ENCODE measurements at regions not wholly inside any gene's neighbourhood (a gene's known extent, or its start where the extent isn't known, plus 50 kb on each side); places are given as distances from the start of the nearest gene placed in this dataset.

GRCh38 chr14:61925043-61925442, 162.8 kb downstream of the SNAPC1 start:
- H3K27ac ChIP-seq = no peak overlapping the region
- H3K27me3 ChIP-seq = no peaks in the 10 kb centered on the region
- no peak for DNase-seq
- 25% methylated on average over 5 of the region's 5 CpGs for WGBS (ENCODE audit: insufficient coverage, low coverage, low lambda C conversion rate, missing lambda C conversion rate)
- no peaks in the 10 kb centered on the region for H3K36me3 ChIP-seq
- intact Hi-C loops (cut with DNase I) = no loop called here
- H3K4me3 ChIP-seq = no peak overlapping the region
- peaks cover 0 to 12% (median 0%) of the 10 kb centered on the region in 4 donors for H3K4me1 ChIP-seq
- peak in 2 of 4 donors; percentile 28 to 62 for ATAC-seq
- no peaks in the 10 kb centered on the region for H3K9me3 ChIP-seq
- TF ChIP-seq CTCF (IDR thresholded peaks at IDR 0.05) = no peak

- Histone ChIP-seq H3K36me3 (no peaks in the 10 kb centered on the region), H3K4me3 (no peak overlapping the region), H3K9me3 (no peaks in the 10 kb centered on the region), H3K4me1 (peaks cover 0 to 12% (median 0%) of the 10 kb centered on the region in 4 donors), H3K27me3 (no peaks in the 10 kb centered on the region), H3K27ac (no peak overlapping the region)
- ATAC-seq (peak in 1 of 4 donors; percentile 51), DNase-seq (no peak)
- TF ChIP-seq POLR2A (IDR thresholded peaks at IDR 0.05) (no peak), CTCF (IDR thresholded peaks at IDR 0.05) (no peak)
- intact Hi-C loops (cut with DNase I) = no loop called here
- WGBS (ENCODE audit: insufficient coverage, low coverage, low lambda C conversion rate, missing lambda C conversion rate) = 89% methylated on average over 1 of the region's 1 CpG
Observed at GRCh38 chr14:61925732-61926435, 163.7 kb downstream of the SNAPC1 start.

GRCh38 chr14:61927060-61927459, 164.8 kb downstream of the SNAPC1 start:
- no peaks in the 10 kb centered on the region for H3K27me3 ChIP-seq
- DNase-seq = no peak
- no peaks in the 10 kb centered on the region for H3K36me3 ChIP-seq
- TF ChIP-seq POLR2A (IDR thresholded peaks at IDR 0.05) = no peak
- no peak for TF ChIP-seq CTCF (IDR thresholded peaks at IDR 0.05)
- H3K9me3 ChIP-seq = no peaks in the 10 kb centered on the region
- no peak overlapping the region for H3K27ac ChIP-seq
- WGBS (ENCODE audit: insufficient coverage, low coverage, low lambda C conversion rate, missing lambda C conversion rate) = 60% methylated on average over 1 of the region's 1 CpG
- H3K4me3 ChIP-seq = no peak overlapping the region
- intact Hi-C loops (cut with DNase I) = no loop called here
- no peak for ATAC-seq
- H3K4me1 ChIP-seq = peaks cover 0 to 12% (median 0%) of the 10 kb centered on the region in 4 donors

- H3K27me3 ChIP-seq = no peaks in the 10 kb centered on the region
- ATAC-seq (no peak), DNase-seq (no peak)
- H3K27ac ChIP-seq = no peak overlapping the region
- H3K4me3 ChIP-seq = no peak overlapping the region
- H3K9me3 ChIP-seq = no peaks in the 10 kb centered on the region
- no peaks in the 10 kb centered on the region for H3K36me3 ChIP-seq
- peaks cover 0 to 12% (median 0%) of the 10 kb centered on the region in 4 donors for H3K4me1 ChIP-seq
- TF ChIP-seq CTCF (IDR thresholded peaks at IDR 0.05) = no peak
- no peak for TF ChIP-seq POLR2A (IDR thresholded peaks at IDR 0.05)
- WGBS (ENCODE audit: insufficient coverage, low coverage, low lambda C conversion rate, missing lambda C conversion rate) = 57% methylated on average over 2 of the region's 2 CpGs
- intact Hi-C loops (cut with DNase I) = no loop called here
Observed at GRCh38 chr14:61927520-61927919, 165.3 kb downstream of the SNAPC1 start.
